ENCODE measurements at regions not wholly inside any gene's neighbourhood (a gene's known extent, or its start where the extent isn't known, plus 50 kb on each side); places are given as distances from the start of the nearest gene placed in this dataset.
A peak's percentile ranks its signal among the peaks of the same experiment; 100 is the strongest.
"Not testable (repeated sequence)": the region's sequence is repeated elsewhere in the genome, so short reads cannot be mapped to it uniquely, and the experiment has no call there.

DNA sequence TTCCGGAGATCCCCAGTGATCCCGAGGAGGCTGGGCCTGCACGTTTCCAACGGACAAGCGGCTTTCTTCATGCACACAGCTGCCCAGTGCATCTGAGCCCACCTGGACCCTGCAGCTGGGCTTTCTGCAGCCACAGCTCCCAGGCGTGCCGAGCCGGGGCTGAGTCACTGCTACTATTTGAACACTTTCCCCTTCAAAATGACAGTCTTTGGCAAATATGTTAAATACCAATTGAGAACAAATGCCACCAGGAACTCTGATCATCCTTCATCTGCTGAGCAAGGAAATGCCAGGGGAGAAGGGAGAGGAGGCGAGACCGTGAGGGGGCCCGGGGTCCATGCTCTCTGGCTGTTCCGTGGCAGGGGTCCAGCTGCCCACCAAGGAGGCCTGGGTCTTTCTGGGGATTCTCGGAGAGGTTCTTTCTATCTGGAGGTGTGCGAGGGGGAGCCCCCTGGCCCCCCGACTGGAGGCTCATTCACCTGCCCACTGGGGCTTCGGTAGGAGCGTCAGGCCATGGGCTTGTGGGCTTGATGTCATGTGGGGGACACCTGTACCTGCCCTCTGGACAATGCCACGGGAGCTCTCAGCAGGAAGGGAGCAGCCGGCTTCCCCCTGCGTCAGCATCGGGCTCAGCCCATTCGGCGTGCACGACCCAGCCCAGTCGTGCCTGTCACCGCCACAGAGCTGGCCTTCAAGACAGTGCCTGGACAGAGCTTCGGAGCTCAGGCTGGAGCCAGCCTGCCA lies 159.6 kb downstream of the CTTN start:
- no peaks in the 10 kb centered on the region for H3K4me1 ChIP-seq (ENCODE audit: insufficient read depth, low read length)
- WGBS, result 93% methylated on average over 27 of the region's 27 CpGs
- H3K4me3 ChIP-seq (ENCODE audit: low read length), result no peak overlapping the region
- H3K9me3 ChIP-seq (ENCODE audit: insufficient read depth, low read depth, low read length), result no peaks in the 10 kb centered on the region
- H3K27ac ChIP-seq (ENCODE audit: low read depth, low read length), result no peak overlapping the region
- H3K27me3 ChIP-seq (ENCODE audit: insufficient read depth, low read length), result no peaks in the 10 kb centered on the region
- no peak overlapping the region for H3K9ac ChIP-seq (ENCODE audit: low read depth, low read length)
- no peaks in the 10 kb centered on the region for H3K36me3 ChIP-seq (ENCODE audit: insufficient read depth, low read length)

DNA sequence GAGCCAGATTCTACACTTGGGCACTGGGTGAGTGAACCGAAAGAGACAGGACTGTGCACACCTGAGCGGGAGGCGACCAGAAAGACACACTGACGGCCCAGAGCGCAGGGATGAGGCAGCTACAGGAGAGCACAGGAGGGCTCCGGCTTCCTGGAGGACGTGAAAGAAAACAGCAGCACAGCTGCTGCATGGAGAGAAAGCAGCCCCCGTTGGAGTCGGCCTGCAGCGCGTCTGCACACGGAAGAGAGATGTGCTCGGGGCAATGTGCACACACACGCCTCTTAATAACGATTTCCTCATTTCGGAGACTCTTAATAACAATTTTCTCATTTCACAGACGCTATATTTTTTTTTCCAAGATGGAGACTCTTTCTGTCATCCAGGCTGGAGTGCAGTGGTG lies 160.4 kb downstream of the CTTN start:
- Histone ChIP-seq H3K4me1 (ENCODE audit: insufficient read depth, low read length) (no peaks in the 10 kb centered on the region), H3K4me3 (ENCODE audit: low read length) (no peak overlapping the region)
- WGBS, result 95% methylated on average over 17 of the region's 17 CpGs

DNA sequence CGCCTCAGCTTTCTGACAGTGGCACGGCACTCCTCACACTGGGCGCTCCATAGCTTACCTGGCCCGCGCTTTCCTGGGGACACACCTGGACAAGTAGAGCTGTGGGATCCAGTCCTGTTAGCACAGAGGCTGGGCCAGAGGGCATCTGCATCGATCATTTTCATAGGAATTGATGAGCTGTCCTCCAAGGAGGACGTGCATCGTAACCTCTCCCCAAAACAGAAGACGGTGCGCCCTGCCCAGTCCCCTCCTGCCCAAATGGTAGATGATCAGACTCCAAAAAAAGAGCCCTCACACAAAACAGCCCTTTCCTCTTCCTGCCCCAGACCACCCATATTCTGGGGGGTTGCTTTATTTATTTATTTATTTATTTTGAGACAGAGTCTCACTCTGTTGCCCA lies 161.2 kb downstream of the CTTN start:
- H3K36me3 ChIP-seq (ENCODE audit: insufficient read depth, low read length), result no peaks in the 10 kb centered on the region
- H3K4me3 ChIP-seq (ENCODE audit: low read length), result no peak overlapping the region
- no peak overlapping the region for H3K27ac ChIP-seq (ENCODE audit: low read depth, low read length)
- no peak overlapping the region for H3K9ac ChIP-seq (ENCODE audit: low read depth, low read length)
- 85% methylated on average over 10 of the region's 10 CpGs for WGBS
- no peaks in the 10 kb centered on the region for H3K9me3 ChIP-seq (ENCODE audit: insufficient read depth, low read depth, low read length)
- no peaks in the 10 kb centered on the region for H3K4me1 ChIP-seq (ENCODE audit: insufficient read depth, low read length)
- no peaks in the 10 kb centered on the region for H3K27me3 ChIP-seq (ENCODE audit: insufficient read depth, low read length)

More for the DNA sequence above, 160.4 kb downstream of the CTTN start:
- H3K9me3 ChIP-seq (ENCODE audit: insufficient read depth, low read depth, low read length), result no peaks in the 10 kb centered on the region
- no peak overlapping the region for H3K27ac ChIP-seq (ENCODE audit: low read depth, low read length)
- no peaks in the 10 kb centered on the region for H3K27me3 ChIP-seq (ENCODE audit: insufficient read depth, low read length)
- H3K9ac ChIP-seq (ENCODE audit: low read depth, low read length), result no peak overlapping the region
- no peaks in the 10 kb centered on the region for H3K36me3 ChIP-seq (ENCODE audit: insufficient read depth, low read length)

DNA sequence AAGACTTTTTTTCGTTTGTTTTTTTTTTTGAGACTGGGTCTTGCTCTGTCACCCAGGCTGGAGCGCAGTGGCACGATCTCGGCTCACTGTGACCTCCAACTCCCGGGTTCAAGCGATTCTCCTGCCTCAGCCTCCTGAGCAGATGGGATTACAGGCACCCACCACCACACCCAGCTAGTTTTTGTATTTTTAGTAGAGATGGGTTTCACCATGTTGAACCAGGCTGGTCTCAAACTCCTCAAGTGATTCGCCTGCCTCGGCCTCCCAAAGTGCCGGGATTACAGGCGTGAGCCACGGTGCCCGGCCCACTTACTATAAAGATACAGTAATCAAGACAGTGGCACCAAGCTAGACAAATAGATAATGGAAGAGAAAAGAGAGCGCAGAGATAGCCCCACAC lies 162.3 kb downstream of the CTTN start:
- WGBS, result 88% methylated on average over 13 of the region's 13 CpGs
- not testable (repeated sequence) for H3K27me3 ChIP-seq (ENCODE audit: insufficient read depth, low read length); H3K4me1 ChIP-seq (ENCODE audit: insufficient read depth, low read length); H3K36me3 ChIP-seq (ENCODE audit: insufficient read depth, low read length); H3K9ac ChIP-seq (ENCODE audit: low read depth, low read length); H3K4me3 ChIP-seq (ENCODE audit: low read length); H3K27ac ChIP-seq (ENCODE audit: low read depth, low read length); H3K9me3 ChIP-seq (ENCODE audit: insufficient read depth, low read depth, low read length)

- Histone ChIP-seq H3K36me3 (ENCODE audit: insufficient read depth, low read length) (no peaks in the 10 kb centered on the region), H3K4me1 (ENCODE audit: insufficient read depth, low read length) (peaks cover 9% of the 10 kb centered on the region), H3K9me3 (ENCODE audit: insufficient read depth, low read depth, low read length) (no peaks in the 10 kb centered on the region), H3K27me3 (ENCODE audit: insufficient read depth, low read length) (no peaks in the 10 kb centered on the region), H3K4me3 (ENCODE audit: low read length) (no peak overlapping the region), H3K9ac (ENCODE audit: low read depth, low read length) (no peak overlapping the region), H3K27ac (ENCODE audit: low read depth, low read length) (no peak overlapping the region)
- 86% methylated on average over 17 of the region's 17 CpGs for WGBS
Measured at GRCh38 chr11:70566768-70567530, 168.6 kb downstream of the CTTN start.

DNA sequence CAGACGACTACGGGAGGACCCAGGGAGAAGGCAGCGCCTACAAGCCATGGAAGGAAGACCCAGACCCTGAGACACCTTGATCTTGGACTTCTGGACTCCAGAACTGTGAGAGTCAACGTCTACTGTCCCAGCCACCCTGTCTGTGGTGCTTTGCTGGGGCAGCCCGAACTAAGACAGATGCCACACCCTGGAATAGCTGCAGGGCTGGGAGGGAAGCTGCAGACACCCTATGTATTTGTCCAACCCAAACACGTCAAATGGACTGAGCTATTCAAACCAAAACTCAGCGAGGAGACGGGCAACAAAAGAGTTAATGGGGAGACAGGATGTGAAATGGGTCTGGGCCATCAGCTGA lies 169.3 kb downstream of the CTTN start:
- H3K9me3 ChIP-seq (ENCODE audit: insufficient read depth, low read depth, low read length), result no peaks in the 10 kb centered on the region
- H3K9ac ChIP-seq (ENCODE audit: low read depth, low read length), result no peak overlapping the region
- peaks cover 9% of the 10 kb centered on the region for H3K4me1 ChIP-seq (ENCODE audit: insufficient read depth, low read length)
- no peak overlapping the region for H3K27ac ChIP-seq (ENCODE audit: low read depth, low read length)
- H3K4me3 ChIP-seq (ENCODE audit: low read length), result 0 out of 2 replicates have a peak overlapping the region, but pooled peaks have one; percentile 34
- no peaks in the 10 kb centered on the region for H3K27me3 ChIP-seq (ENCODE audit: insufficient read depth, low read length)
- WGBS, result 87% methylated on average over 8 of the region's 8 CpGs
- no peaks in the 10 kb centered on the region for H3K36me3 ChIP-seq (ENCODE audit: insufficient read depth, low read length)

- no peaks in the 10 kb centered on the region for H3K9me3 ChIP-seq (ENCODE audit: insufficient read depth, low read depth, low read length)
- H3K4me3 ChIP-seq (ENCODE audit: low read length), result peak overlapping the region; percentile 34
- peak overlapping the region; percentile 35; the same call in 1 of the 2 replicates for H3K9ac ChIP-seq (ENCODE audit: low read depth, low read length)
- no peaks in the 10 kb centered on the region for H3K36me3 ChIP-seq (ENCODE audit: insufficient read depth, low read length)
- peaks cover 9% of the 10 kb centered on the region for H3K4me1 ChIP-seq (ENCODE audit: insufficient read depth, low read length)
- peak overlapping the region; percentile 77 for H3K27ac ChIP-seq (ENCODE audit: low read depth, low read length)
- no peaks in the 10 kb centered on the region for H3K27me3 ChIP-seq (ENCODE audit: insufficient read depth, low read length)
- WGBS, result 17% methylated on average over 25 of the region's 26 CpGs
Measured at GRCh38 chr11:70568035-70568813, 169.9 kb downstream of the CTTN start.

GRCh38 chr11:70568814-70569617 lies 170.7 kb downstream of the CTTN start:
- Histone ChIP-seq H3K27me3 (ENCODE audit: insufficient read depth, low read length) (no peaks in the 10 kb centered on the region), H3K9me3 (ENCODE audit: insufficient read depth, low read depth, low read length) (no peaks in the 10 kb centered on the region), H3K9ac (ENCODE audit: low read depth, low read length) (no peak overlapping the region), H3K36me3 (ENCODE audit: insufficient read depth, low read length) (no peaks in the 10 kb centered on the region), H3K27ac (ENCODE audit: low read depth, low read length) (no peak overlapping the region), H3K4me3 (ENCODE audit: low read length) (no peak overlapping the region), H3K4me1 (ENCODE audit: insufficient read depth, low read length) (peaks cover 9% of the 10 kb centered on the region)
- 91% methylated on average over 30 of the region's 30 CpGs for WGBS

DNA sequence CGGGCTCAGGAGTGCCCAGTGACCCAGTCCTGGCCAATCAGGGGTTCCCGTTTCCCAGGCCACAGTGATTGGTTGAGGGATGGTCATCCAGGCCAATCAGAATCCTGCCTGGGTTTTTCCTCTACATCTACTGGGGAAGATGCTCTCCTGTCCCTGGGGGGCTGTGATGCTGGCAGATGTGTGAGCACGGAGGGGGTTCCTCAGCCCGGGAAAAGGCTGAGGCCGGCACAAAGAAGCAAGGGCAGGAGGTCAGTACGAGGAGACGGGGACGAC lies 171.2 kb downstream of the CTTN start:
- no peak overlapping the region for H3K4me3 ChIP-seq (ENCODE audit: low read length)
- no peaks in the 10 kb centered on the region for H3K9me3 ChIP-seq (ENCODE audit: insufficient read depth, low read depth, low read length)
- no peaks in the 10 kb centered on the region for H3K36me3 ChIP-seq (ENCODE audit: insufficient read depth, low read length)
- WGBS, result 93% methylated on average over 8 of the region's 8 CpGs
- no peaks in the 10 kb centered on the region for H3K27me3 ChIP-seq (ENCODE audit: insufficient read depth, low read length)
- peaks cover 9% of the 10 kb centered on the region for H3K4me1 ChIP-seq (ENCODE audit: insufficient read depth, low read length)
- no peak overlapping the region for H3K27ac ChIP-seq (ENCODE audit: low read depth, low read length)
- no peak overlapping the region for H3K9ac ChIP-seq (ENCODE audit: low read depth, low read length)

GRCh38 chr11:70569996-70570692 lies 171.8 kb downstream of the CTTN start:
- WGBS, result 93% methylated on average over 19 of the region's 19 CpGs
- Histone ChIP-seq H3K4me1 (ENCODE audit: insufficient read depth, low read length) (peaks cover 9% of the 10 kb centered on the region), H3K4me3 (ENCODE audit: low read length) (no peak overlapping the region), H3K27me3 (ENCODE audit: insufficient read depth, low read length) (no peaks in the 10 kb centered on the region), H3K27ac (ENCODE audit: low read depth, low read length) (no peak overlapping the region), H3K36me3 (ENCODE audit: insufficient read depth, low read length) (no peaks in the 10 kb centered on the region), H3K9ac (ENCODE audit: low read depth, low read length) (no peak overlapping the region), H3K9me3 (ENCODE audit: insufficient read depth, low read depth, low read length) (no peaks in the 10 kb centered on the region)
